Heart right ventricle (tissue), 16 donors: ENCODE measurements at regions not wholly inside any gene's neighbourhood (a gene's known extent, or its start where the extent isn't known, plus 50 kb on each side); places are given as distances from the start of the nearest gene placed in this dataset.

Experiments
- ATAC-seq, 8 donors: fragments of 200-7000 bp; cut with Tn5 transposase; one replicate each; pipeline ENCODE4 v1.9.1; 2020; ENCODE audit warnings: mild to moderate bottlenecking in 8 of 8, moderate library complexity in 8 of 8, moderate number of reproducible peaks in 1 of 8
- DNase-seq, 2 donors: peaks; one replicate each; pipeline ENCODE4 v3.0.0-alpha.2; 2020
- H3K27ac ChIP-seq, 10 donors: fragments of 200-600 bp; sonication (generic) in 2 of 10; one replicate each; pipeline versions ENCODE4 v1.5.0 to v1.8.0; 2020 to 2022; ENCODE audit warnings: mild to moderate bottlenecking in 3 of 10
- H3K27me3 ChIP-seq, 7 donors: fragments of 200-600 bp; one replicate each; pipeline ENCODE4 v1.8.0; 2021 to 2022; ENCODE audit warnings: mild to moderate bottlenecking in 2 of 7
- H3K36me3 ChIP-seq, 9 donors: fragments of 200-600 bp; sonication (generic) in 1 of 9; one replicate each; pipeline versions ENCODE4 v1.5.0 to v1.8.0; 2020 to 2022; ENCODE audit warnings: mild to moderate bottlenecking in 2 of 9
- H3K4me1 ChIP-seq, 9 donors: fragments of 200-600 bp; sonication (generic) in 1 of 9; one replicate each; pipeline versions ENCODE4 v1.5.0 to v1.8.0; 2020 to 2022; ENCODE audit warnings: mild to moderate bottlenecking in 4 of 9
- H3K4me3 ChIP-seq, 10 donors: fragments of 200-600 bp; sonication (generic) in 2 of 10; one replicate each; pipeline versions ENCODE4 v1.5.0 to v1.8.0; 2020 to 2022; ENCODE audit warnings: mild to moderate bottlenecking in 7 of 10, moderate library complexity in 2 of 10
- H3K9me3 ChIP-seq, 11 donors: fragments of 200-600 bp in 10 of 11; sonication (generic) in 2 of 11; one replicate each; pipeline versions ENCODE4 v1.5.0 to v1.8.0; 2013 to 2022; ENCODE audit warnings: mild to moderate bottlenecking in 2 of 11, control low read depth in 1 of 11, moderate library complexity in 1 of 11
- WGBS, 2 donors: extraction: QIAGEN DNeasy Blood & Tissue Kit; methylation state at CpG; one replicate each; pipeline ENCODE4 v1.1.7; 2013; ENCODE audit warnings: inconsistent platforms in 1 of 2; 5-methylcytosine and 5-hydroxymethylcytosine counted together
- intact Hi-C, 10 donors: fragments of 100-400 bp; cut with DNase I; formaldehyde crosslinking; loops; one replicate each; pipeline versions ENCODE4 v1.11.1 to v1.14.2; 2022
- TF ChIP-seq, protein P1 (sequence below), 9 donors: fragments of 200-600 bp; sonication (generic) in 2 of 9; IDR thresholded peaks; one replicate each; pipeline versions ENCODE4 v1.5.0 to v1.8.0; 2021 to 2022; ENCODE audit warnings: antibody characterized with exemption in 9 of 9, mild to moderate bottlenecking in 5 of 9, moderate library complexity in 1 of 9
- donor health status: Arrhythmogenic right ventricular cardiomyopathy.
- donor health status: ischemic (EF 13 %, LVEDD 7.1; RV severe dilation, severe dysfunction).
- donor health status: healthy with polysubstance abuse.
- donor health status: DM: no; HTN: yes; CAD: no.
- donor health status: DM: no; HTN: no; CAD: no.
- donor health status: ischemic (EF 25% LVEDD 6.9; RV normal size, moderate dysfunction).
- donor health status: ischemic (EF 25% LVEDD 5.7; RV mildly dilated, moderate dysfunction).
- donor health status: healthy.
- donor health status: DM: yes; HTN: yes; CAD: no.
- donor health status: Ischemic cardiomyopathy.
- donor health status: ischemic (EF 35%, LVEDD 5.7; RV mildly dilated, moderate dysfunction).
- donor health status: nonischemic (EF 11% LVEDD 7.7; RV severe dilation, severe dysfunction).
- donor health status: DM: yes; HTN: yes; CAD: no.
- donor health status: PGD.
- donor health status: ischemic (EF 29% LVEDD 5.4; RV normal size, mild dysfunction).
- donor health status: nonischemic (EF 23%, LVEDD 6.1; RV moderate dilation, normal function).

DNA sequence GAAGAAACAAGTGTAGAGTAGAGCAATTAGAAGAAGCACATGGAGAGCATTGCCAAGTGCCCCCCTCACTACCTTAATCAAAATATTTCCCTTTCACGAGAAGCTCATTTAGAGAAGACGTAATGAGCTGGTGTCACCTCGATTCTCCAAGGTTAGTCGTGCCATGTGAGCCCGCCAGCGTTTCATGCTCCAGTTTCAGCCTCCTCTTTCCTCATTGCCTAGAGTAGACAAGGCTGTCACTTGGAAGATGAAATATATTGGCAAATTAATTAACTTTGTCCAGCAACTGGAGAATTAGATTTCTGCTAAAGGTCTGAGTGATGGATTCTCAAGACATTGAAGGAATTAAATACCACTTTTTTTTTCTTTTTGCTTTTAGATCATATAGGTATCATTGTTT lies 399.6 kb downstream of the TUSC7 start:
- Histone ChIP-seq H3K4me3 (no peak overlapping the region), H3K9me3 (no peaks in the 10 kb centered on the region), H3K27ac (no peak overlapping the region), H3K36me3 (no peaks in the 10 kb centered on the region), H3K4me1 (no peaks in the 10 kb centered on the region), H3K27me3 (no peaks in the 10 kb centered on the region)
- WGBS, 2 donors = 76 to 86% methylated on average over 6 of the region's 6 CpGs
- DNase-seq (no peak), ATAC-seq (no peak)
- intact Hi-C loops = no loop called here
- TF ChIP-seq, protein P1, sequence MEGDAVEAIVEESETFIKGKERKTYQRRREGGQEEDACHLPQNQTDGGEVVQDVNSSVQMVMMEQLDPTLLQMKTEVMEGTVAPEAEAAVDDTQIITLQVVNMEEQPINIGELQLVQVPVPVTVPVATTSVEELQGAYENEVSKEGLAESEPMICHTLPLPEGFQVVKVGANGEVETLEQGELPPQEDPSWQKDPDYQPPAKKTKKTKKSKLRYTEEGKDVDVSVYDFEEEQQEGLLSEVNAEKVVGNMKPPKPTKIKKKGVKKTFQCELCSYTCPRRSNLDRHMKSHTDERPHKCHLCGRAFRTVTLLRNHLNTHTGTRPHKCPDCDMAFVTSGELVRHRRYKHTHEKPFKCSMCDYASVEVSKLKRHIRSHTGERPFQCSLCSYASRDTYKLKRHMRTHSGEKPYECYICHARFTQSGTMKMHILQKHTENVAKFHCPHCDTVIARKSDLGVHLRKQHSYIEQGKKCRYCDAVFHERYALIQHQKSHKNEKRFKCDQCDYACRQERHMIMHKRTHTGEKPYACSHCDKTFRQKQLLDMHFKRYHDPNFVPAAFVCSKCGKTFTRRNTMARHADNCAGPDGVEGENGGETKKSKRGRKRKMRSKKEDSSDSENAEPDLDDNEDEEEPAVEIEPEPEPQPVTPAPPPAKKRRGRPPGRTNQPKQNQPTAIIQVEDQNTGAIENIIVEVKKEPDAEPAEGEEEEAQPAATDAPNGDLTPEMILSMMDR (IDR thresholded peaks at IDR 0.05) = no peak

DNA sequence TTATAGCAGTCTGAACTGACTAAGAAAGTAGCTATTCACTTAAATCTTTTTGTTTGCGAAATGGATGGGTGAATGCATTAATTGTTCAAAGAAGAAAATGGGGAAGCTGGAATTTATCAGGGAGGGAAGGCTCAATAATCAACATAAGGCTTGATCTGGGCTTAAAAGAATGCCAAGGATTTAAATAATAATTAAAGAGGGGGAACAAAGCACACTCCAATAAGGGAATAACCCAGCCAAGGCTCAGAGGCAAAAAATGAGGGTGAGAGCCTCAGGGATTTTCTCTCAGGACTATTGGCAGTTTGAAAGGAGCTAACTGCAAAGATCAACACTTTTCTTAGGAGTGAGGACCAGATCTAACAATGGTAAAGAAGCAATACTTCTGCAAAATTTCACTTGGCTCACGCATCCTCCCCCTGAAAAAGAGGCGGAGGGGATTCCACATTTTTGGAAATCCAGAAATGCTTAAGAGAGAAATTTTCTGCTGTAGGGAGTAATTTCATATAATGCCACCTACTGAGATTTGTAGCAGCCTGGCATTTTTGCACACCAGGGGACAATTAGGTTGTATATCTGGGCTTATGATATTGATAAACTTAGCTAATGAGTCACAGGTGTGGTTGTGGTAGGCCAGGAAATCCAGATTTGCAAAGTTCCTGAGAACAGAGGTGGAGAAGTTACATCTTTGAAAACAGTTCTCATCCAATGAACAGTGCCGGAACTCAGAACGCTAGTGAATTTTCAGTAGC lies 405.1 kb downstream of the TUSC7 start:
- intact Hi-C loops = no loop called here
- H3K36me3 ChIP-seq = no peaks in the 10 kb centered on the region
- WGBS, 2 donors = 85 to 88% methylated on average over 5 of the region's 5 CpGs
- no peaks in the 10 kb centered on the region for H3K9me3 ChIP-seq
- no peak overlapping the region for H3K4me3 ChIP-seq
- no peak overlapping the region for H3K27ac ChIP-seq
- no peak for DNase-seq
- ATAC-seq = no peak
- H3K27me3 ChIP-seq = no peaks in the 10 kb centered on the region
- H3K4me1 ChIP-seq = no peaks in the 10 kb centered on the region
- TF ChIP-seq, protein P1 (IDR thresholded peaks at IDR 0.05) = no peak

DNA sequence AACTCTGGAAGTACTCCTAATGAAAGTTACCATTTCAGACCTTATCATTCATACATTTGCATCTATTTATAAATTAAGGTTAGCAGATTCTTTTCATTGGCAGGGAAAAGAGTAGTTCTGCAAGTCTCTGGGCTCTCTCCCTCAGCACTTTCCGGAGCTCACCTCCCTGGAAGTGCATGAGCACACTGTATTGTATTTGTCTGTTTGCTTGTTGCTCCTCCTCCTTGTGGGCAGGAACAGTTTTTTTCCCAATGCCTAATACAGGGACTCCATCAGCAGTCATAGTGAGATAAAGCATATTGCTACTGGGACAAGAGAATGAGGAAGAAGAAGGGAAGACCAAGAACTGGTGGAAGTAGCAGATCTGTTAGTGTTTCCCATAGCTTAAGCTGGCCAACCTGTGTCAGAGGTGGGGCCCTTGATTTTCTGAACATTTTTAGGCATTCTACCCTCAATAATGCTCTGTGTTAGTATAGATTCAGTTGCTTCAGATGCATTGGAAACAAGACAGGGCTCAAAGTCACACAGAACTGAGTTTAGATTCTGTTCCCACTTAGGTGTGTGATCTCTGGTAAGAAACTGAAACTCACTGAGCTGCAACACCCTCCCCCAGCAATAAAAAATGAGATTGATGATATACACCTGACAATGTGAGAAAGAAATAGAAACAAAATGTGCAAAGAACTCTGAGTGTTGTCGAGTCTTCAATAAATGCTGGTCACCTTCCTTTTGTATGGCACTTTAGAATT lies 407.8 kb downstream of the TUSC7 start:
- 74 to 76% methylated on average over 2 of the region's 2 CpGs for WGBS, 2 donors
- Histone ChIP-seq H3K4me1 (no peaks in the 10 kb centered on the region), H3K9me3 (no peaks in the 10 kb centered on the region)

DNA sequence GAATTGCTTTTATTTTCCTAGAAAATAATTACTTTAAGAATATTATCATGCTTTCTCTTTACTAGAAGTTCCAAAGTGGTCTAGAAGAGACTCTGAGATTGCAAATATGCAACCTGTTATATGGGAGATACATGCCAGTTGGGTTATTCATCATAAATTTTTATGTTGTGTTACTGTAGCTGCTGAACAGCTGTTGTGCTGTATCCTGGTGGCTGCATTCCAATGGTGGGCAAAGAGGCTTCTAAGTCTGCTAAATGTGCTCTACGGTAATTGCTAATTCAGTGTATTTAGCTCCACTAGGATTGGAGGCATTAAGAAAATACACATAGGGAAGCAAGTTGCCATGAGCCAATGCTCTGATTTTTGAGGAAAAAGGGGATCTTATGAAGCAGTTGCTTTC lies 409.0 kb downstream of the TUSC7 start:
- intact Hi-C loops = no loop called here
- WGBS, 2 donors = 91 to 94% methylated on average over 1 of the region's 1 CpG
- Histone ChIP-seq H3K4me3 (no peak overlapping the region), H3K4me1 (no peaks in the 10 kb centered on the region), H3K9me3 (no peaks in the 10 kb centered on the region), H3K27me3 (no peaks in the 10 kb centered on the region), H3K36me3 (no peaks in the 10 kb centered on the region), H3K27ac (no peak overlapping the region)
- DNase-seq (no peak), ATAC-seq (no peak)
- TF ChIP-seq, protein P1 (IDR thresholded peaks at IDR 0.05) = no peak

More for the DNA sequence above, 407.8 kb downstream of the TUSC7 start:
- intact Hi-C loops = no loop called here
- no peak for ATAC-seq
- no peak overlapping the region for H3K27ac ChIP-seq
- H3K27me3 ChIP-seq = no peaks in the 10 kb centered on the region
- DNase-seq = no peak
- H3K4me3 ChIP-seq = no peak overlapping the region
- H3K36me3 ChIP-seq = no peaks in the 10 kb centered on the region
- TF ChIP-seq, protein P1 (IDR thresholded peaks at IDR 0.05) = no peak
